HL-60 (cell line): ENCODE measurements at regions not wholly inside any gene's neighbourhood (a gene's known extent, or its start where the extent isn't known, plus 50 kb on each side); places are given as distances from the start of the nearest gene placed in this dataset.

Source experiments
- DNase-seq, 2 experiments: peaks; one replicate each; pipeline ENCODE4 v3.0.0-alpha.2; 2010 to 2020; ENCODE audit warnings: low read depth in 1 of 2, low spot score in 1 of 2
- H3K27ac ChIP-seq: fragments of 250-450 bp; sonication (Bioruptor Pico); replicated peaks from 2 replicates; pipeline ENCODE4 v1.5.1; 2020; ENCODE audit warnings: mild to moderate bottlenecking, moderate library complexity
- H3K27me3 ChIP-seq: fragments of 250-450 bp; sonication (Bioruptor Pico); 2 replicates; pipeline ENCODE4 v1.5.1; 2021; ENCODE audit warnings: mild to moderate bottlenecking, moderate library complexity; ENCODE audit not compliant: insufficient read depth, poor library complexity, severe bottlenecking
- H3K4me3 ChIP-seq: replicated peaks from 2 replicates; pipeline ENCODE4 v1.5.1; 2011; ENCODE audit warnings: mild to moderate bottlenecking, control low read depth, low read length; ENCODE audit not compliant: insufficient read depth
- GABPA ChIP-seq: IDR thresholded peaks from 2 replicates; pipeline ENCODE4 v1.6.1; 2012; ENCODE audit warnings: low read depth
- POLR2AphosphoS5 ChIP-seq: IDR thresholded peaks from 2 replicates; pipeline ENCODE4 v1.6.1; 2012; ENCODE audit warnings: low read depth
- SPI1 ChIP-seq: IDR thresholded peaks from 2 replicates; pipeline ENCODE4 v1.6.1; 2012; ENCODE audit warnings: low read depth, mild to moderate bottlenecking, borderline replicate concordance
- TF ChIP-seq, protein P1 (sequence below): IDR thresholded peaks from 2 replicates; pipeline ENCODE4 v1.6.1; 2012; ENCODE audit warnings: low read depth; ENCODE audit not compliant: insufficient replicate concordance
- TF ChIP-seq, protein P2 (sequence below): IDR thresholded peaks from one replicate; pipeline ENCODE4 v1.5.1; 2011; ENCODE audit warnings: low read length, control low read depth, inconsistent platforms; ENCODE audit not compliant: insufficient read depth

- DNase-seq = no peak
- no peak for TF ChIP-seq POLR2AphosphoS5
- no peak for TF ChIP-seq GABPA
- no peak for TF ChIP-seq SPI1
- TF ChIP-seq, protein P1, sequence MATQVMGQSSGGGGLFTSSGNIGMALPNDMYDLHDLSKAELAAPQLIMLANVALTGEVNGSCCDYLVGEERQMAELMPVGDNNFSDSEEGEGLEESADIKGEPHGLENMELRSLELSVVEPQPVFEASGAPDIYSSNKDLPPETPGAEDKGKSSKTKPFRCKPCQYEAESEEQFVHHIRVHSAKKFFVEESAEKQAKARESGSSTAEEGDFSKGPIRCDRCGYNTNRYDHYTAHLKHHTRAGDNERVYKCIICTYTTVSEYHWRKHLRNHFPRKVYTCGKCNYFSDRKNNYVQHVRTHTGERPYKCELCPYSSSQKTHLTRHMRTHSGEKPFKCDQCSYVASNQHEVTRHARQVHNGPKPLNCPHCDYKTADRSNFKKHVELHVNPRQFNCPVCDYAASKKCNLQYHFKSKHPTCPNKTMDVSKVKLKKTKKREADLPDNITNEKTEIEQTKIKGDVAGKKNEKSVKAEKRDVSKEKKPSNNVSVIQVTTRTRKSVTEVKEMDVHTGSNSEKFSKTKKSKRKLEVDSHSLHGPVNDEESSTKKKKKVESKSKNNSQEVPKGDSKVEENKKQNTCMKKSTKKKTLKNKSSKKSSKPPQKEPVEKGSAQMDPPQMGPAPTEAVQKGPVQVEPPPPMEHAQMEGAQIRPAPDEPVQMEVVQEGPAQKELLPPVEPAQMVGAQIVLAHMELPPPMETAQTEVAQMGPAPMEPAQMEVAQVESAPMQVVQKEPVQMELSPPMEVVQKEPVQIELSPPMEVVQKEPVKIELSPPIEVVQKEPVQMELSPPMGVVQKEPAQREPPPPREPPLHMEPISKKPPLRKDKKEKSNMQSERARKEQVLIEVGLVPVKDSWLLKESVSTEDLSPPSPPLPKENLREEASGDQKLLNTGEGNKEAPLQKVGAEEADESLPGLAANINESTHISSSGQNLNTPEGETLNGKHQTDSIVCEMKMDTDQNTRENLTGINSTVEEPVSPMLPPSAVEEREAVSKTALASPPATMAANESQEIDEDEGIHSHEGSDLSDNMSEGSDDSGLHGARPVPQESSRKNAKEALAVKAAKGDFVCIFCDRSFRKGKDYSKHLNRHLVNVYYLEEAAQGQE = no peak
- H3K27ac ChIP-seq = no peak overlapping the region
- H3K4me3 ChIP-seq = no peak overlapping the region
- peaks cover 62% of the 10 kb centered on the region for H3K27me3 ChIP-seq
Measured at GRCh38 chr13:111532111-111532510, 211.7 kb downstream of the TEX29 start.

DNA sequence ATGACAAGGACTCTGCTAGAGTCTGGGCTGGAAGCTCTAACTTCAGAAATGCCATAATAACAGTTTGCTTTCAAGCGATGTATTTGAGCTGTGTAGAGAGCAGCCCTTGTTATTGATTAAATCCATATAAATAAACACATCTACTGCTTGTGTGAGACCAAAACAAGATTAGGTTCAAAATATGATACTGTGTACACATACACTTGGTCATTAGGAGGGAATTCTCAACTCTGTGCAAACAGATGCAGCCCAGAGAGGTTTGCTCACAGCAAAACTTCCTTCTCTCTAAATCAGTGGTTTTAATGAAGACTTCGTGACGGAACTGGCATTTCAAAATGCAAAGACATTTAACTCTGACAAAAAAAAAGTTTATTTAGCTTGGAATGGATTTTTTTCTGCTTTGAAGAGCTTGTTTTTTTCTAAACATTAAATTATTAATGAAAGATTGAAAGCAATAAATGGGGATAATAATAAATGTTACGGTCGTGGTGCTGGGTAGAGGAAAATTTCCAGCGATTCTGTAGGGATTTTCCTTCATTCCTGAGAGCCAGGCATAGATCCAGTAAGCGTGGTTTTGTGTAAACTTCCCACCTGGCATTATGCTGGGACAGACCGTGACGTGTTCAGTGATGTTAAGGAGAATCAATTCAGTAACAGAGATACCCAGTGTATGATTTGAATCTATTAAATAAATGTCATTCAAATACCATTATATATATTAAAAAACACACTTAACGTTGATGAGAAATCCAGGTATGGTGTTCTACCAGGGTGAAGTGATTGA, 213.7 kb downstream of the TEX29 start:
- Histone ChIP-seq H3K27ac (no peak overlapping the region), H3K4me3 (no peak overlapping the region), H3K27me3 (peaks cover 65% of the 10 kb centered on the region)
- TF ChIP-seq, protein P2, sequence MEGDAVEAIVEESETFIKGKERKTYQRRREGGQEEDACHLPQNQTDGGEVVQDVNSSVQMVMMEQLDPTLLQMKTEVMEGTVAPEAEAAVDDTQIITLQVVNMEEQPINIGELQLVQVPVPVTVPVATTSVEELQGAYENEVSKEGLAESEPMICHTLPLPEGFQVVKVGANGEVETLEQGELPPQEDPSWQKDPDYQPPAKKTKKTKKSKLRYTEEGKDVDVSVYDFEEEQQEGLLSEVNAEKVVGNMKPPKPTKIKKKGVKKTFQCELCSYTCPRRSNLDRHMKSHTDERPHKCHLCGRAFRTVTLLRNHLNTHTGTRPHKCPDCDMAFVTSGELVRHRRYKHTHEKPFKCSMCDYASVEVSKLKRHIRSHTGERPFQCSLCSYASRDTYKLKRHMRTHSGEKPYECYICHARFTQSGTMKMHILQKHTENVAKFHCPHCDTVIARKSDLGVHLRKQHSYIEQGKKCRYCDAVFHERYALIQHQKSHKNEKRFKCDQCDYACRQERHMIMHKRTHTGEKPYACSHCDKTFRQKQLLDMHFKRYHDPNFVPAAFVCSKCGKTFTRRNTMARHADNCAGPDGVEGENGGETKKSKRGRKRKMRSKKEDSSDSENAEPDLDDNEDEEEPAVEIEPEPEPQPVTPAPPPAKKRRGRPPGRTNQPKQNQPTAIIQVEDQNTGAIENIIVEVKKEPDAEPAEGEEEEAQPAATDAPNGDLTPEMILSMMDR = no peak
- TF ChIP-seq, protein P1 = no peak
- TF ChIP-seq GABPA (no peak), SPI1 (no peak), POLR2AphosphoS5 (no peak)
- DNase-seq = no peak

GRCh38 chr13:111534751-111535522, 214.5 kb downstream of the TEX29 start:
- TF ChIP-seq SPI1 = no peak
- TF ChIP-seq, protein P1 = no peak
- TF ChIP-seq GABPA = no peak
- no peak for TF ChIP-seq POLR2AphosphoS5
- TF ChIP-seq, protein P2 = no peak
- DNase-seq = no peak
- Histone ChIP-seq H3K27ac (no peak overlapping the region), H3K27me3 (peaks cover 61% of the 10 kb centered on the region), H3K4me3 (no peak overlapping the region)
